NCI-H69 (cell line): ENCODE measurements at regions not wholly inside any gene's neighbourhood (a gene's known extent, or its start where the extent isn't known, plus 50 kb on each side); places are given as distances from the start of the nearest gene placed in this dataset.
"Not testable (repeated sequence)": the region's sequence is repeated elsewhere in the genome, so short reads cannot be mapped to it uniquely, and the experiment has no call there.

Experiments
- DNase-seq: peaks from one replicate; lab custom pipeline; 2025; lab: John Stamatoyannopoulos, UW

DNA sequence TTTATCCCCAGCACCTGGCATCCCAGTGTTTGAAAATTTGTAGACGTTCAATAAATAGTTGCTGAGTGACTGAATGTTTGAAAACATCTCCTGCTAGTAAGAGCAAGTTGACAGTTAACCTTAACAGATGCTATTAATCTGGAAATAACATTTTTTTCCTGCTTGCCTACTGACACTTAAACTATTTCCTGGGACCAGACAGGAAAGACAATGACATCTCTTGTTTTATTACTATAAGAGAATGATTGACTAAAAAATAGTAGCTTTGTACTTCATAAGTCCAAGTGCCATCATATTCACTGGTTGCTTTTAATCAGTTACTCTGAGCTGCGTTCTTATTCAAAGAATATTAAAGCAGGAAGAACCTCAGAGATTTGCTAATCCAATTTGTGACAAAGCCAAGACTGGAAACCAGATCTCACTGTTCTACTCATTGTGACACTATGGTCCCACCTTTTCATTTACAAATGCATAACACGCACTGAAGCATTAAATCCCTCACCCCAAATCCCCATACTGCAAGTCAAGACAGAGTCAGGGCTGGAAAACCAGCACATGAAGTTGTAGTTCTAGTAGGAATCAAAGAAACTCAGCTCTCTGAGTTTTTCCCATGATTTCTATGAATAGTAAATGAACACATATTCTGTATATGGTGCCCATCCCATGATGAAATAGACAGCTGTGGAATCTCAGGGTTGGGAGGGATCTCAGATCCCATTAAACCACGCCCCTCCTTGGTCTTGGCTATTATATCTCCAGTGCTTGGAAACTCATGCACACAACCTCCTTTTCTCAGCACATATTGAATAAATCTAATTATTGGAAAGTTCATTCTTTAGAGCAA lies 212.7 kb upstream of the P2RY1 start:
- no peak for DNase-seq

DNA sequence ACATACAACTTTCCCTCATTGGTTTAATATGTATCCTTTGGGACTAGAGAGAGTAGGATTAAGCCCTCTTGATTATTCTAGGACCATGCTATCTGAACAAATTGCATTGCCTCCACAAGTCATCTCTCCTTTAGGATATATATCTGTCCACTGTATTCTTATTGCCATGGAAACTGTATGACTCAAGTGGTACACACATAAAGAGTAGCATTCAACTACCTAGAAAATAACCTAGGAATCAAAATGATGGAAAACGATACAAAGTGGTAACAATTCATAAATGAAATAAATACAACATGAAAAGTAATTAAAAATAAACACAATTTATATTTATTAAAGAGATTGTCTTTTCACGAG lies 212.1 kb upstream of the P2RY1 start:
- DNase-seq: no peak

DNA sequence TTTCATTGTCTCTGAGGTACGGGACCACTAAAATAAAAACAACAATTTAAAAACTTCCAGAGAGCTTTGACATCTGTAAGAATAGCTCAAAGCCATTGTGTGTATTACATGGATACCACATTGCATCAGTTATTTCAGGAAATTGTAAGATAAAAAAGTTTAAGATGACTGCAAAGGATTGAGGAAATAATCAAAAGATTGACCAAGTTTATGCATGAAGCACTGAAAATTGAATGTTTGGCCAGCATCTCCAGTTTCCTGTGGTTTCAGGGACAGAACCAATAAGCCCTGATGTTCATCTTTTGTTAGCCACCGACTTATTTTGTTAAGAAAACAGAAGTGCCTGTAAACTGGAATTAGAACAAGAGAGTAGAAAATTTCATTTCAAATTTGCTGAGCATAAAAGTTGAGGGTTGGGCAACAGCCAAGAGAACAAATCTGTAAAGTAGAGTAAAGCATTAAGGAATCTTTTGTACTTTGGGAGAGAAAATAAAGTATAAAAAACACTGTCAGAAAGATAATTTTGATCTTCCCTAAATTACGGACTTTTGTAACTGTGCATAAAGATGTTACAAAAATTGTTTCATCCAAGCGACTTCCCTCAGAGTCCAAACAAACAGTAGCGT lies 211.5 kb upstream of the P2RY1 start:
- DNase-seq: no peak

DNA sequence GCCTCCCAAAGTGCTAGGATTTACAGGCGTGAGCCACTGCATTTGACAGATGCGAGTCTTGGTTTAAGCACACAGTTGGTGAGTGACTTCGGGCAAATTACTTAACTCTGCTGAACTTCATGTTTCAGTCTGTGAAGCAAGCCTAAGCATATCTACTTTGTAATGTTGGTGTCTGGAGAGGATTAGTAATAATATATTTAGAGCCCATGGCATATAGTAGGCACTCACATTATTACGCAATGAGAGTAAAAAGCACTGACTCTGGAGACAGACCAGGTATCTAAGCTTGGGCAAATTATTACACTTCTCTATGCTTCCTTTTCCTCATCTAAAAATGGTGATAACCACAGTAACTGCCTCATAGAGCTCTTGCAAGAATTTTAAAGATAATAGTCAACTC lies 208.7 kb upstream of the P2RY1 start:
- DNase-seq: no peak

DNA sequence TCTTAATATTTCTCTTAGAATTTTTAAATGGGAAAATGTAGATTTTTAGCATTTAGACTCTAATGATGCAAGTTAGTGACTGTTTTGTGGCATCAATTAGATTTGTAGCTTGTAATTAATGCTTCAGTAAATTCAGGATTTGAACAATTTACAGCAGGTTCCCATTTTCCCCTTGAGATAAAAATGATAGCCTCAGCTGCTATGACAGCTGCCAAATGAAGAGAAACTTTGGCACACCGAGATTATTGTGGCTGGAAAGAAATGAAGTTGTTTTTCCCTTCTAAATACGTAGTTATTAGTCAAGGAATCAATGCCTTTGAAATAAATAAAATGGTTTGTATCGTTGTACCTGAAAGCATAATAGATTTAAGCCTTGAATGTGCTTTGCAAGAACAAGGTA lies 206.4 kb upstream of the P2RY1 start:
- no peak for DNase-seq

DNA sequence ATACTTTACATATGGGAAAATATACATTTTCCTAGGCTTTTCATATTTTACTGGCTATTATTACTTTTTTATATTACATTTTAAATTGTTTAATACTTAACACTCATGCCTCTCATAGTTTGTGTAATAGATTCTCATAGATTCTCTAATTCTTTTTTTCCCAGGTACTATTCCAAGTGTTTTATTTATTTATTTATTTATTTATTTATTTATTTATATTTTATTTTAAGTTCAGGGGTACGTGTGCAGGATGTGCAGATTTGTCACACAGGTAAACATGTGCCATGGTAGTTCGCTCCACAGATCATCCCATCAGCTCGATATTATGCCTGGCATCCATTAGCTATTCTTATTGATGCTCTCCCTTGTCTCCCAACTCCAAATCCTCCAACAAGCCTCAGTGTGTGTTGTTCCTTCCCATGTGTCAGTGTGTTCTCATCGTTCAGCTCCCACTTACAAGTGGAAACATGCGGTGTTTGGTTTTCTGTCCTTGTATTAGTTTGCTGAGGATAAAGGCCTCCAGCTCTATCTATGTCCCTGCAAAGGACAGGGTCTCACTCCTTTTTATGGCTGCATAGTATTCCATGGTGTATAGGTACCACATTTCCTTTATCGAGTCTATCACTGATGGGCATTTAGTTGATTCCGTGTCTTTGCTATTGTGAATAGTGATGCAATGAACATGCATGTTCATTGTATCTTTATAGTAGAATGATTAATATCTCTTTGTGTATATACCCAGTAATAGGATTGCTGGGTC lies 205.4 kb upstream of the P2RY1 start:
- no peak for DNase-seq

DNA sequence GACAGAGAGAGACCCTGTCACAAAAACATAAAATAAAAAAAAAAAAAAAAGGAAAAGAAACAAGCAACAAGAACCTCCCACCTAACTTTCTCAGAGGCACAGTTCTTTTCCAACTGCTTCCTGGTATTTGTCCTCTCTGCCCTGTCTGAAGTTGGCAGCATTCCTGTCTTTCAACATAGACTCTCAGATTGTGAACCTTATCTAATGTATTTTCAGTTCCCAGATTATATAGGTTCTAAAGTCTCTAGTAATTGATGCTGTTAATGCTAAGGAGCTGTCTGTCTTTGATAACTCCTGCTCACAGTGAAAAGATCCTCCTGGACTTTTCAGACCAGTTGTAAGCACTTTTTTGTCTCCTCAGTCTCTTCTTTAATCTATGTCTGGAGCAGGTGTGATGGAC lies 199.5 kb upstream of the P2RY1 start:
- no peak for DNase-seq

DNA sequence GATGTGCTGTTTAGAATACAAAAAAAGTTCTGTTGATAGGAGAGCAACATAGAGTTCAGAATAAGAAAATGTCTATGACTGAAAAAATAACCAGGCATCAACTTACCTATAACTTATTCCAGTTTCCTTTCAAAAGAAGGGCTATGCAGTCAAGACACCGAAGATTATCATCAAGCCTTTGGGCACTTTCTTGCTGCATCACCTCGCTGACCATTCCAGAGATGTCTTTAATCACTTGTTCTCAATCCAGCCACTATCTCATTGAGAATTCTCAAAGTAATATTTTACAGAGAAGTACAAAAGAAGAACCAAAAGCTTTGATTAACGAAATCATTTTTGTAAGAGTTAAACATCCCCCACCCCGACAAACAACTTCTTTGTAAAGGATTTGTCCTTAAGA lies 198.3 kb upstream of the P2RY1 start:
- no peak for DNase-seq

DNA sequence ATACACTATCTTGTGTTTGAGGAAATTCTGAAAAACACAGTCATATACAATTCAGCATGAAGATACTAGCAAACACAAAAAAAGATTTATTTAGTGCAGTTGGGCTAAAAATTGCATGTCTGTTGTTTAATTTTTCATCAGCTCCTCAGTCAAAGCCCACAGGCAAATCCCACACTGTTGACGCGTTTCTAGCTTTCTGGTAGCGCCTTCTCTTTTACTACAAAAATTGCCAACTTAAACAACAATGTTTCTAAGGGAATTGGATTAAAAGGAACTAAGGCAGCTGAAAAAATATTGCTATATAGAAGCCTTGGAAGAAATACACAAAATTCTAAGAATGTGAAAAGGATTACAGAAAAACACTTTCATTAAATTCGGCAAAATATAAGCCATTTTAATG lies 196.7 kb upstream of the P2RY1 start:
- no peak for DNase-seq

DNA sequence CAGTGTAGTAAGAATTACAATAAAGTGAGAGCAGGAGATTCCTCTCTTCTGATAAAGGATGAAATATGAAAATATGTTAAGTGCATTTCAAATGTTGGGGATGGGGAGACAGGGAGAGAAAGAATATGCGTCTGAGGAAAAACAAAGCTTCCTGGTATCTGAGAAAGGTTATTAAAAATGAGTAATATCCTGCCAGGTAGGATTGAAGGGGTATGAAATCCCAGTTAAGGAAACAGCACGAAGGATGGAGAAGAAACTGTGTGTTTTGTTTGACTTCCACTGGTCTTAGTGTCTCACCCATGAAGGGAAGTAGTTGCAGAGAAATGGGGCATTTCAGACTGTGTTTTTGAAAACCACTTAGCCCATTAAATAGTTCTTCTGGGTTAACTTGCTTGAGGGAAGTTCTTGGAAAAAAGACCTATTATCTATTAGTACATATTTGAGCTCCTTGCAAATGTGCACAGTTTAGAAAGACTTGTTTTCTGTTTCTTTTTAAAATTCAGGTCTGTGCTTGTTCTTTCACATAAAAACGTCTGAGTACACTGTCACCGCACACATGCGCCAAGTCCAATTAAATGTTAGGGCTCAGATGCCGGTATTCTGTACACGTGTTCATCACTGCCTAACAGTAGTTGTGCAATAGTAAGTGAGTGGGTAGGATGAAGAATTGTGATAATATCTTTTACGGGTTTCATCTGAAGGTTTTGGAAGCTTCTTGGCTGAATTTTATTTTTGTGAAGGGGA lies 196.1 kb upstream of the P2RY1 start:
- no peak for DNase-seq

DNA sequence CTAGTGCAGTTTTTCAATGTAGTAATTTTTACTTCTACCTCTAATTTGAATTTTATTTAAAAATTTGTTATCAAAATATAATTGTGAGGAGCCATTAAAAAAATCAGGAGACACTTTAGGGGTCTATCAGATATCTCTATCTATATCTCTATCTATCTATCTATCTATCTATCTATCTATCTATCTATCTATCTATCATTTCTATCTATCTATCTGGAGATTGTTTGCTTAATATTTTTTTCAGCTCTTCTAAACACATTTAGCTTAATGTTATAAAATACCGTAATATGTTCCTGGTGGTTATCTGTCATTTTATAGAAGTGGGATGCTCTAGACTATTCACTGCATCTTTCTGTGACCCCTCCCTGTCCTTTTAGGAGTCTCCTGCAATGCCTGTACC lies 193.7 kb upstream of the P2RY1 start:
- DNase-seq: no peak

DNA sequence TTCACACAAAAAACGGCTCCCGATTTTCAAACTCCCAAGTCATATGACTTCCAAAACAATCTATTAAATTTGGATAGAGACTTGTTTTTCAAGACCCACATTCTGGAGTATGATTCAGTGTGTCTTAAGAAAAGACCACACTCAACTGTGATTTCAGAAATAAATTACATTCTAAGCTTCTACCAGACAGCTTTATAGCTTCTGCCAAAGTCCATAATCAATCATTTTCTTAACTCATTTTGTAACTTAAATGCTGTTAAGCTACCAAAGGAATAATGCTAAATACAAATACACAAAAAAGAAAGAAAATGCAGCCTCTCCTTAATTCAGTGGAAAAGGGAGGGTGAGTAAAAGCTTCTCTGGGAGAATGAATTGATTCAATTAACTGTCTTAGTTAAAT lies 192.3 kb upstream of the P2RY1 start:
- no peak for DNase-seq

DNA sequence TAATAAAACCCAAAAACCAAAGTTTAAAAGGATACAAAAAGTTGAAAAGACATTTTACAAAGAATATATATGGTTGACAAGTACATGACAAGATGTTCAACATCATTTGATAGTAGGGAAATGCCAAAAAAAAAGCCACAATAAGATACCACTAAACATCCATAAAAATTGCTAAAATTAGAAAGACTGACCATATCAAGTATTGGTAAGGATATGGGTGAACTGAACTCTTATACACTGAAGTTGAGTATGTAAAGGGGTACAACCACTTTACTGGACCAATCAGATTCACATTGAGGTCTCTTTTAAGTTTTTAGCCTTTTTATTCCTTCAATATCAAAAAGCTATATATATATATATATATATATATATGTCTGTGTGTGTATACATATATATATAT lies 190.5 kb upstream of the P2RY1 start:
- DNase-seq: no peak

DNA sequence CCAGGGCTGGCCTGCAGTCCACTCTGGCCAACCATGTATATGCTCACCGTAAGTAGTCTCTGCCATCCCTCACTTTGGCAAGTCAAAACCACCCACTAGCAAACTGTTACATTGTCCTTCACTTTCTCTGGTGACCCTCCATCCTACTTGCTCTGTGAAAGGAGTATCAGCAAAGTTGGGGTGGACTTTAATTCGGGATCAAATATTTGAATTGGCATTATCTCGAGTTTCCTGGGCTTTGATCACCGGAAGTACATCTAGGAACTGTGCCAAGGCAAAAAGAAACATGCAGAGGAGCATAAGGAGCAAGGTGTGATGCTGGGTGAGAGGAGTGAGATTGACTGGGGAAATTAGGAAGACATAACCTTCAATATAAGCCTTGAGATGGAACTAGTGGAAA lies 188.9 kb upstream of the P2RY1 start:
- DNase-seq: peak; percentile 1

DNA sequence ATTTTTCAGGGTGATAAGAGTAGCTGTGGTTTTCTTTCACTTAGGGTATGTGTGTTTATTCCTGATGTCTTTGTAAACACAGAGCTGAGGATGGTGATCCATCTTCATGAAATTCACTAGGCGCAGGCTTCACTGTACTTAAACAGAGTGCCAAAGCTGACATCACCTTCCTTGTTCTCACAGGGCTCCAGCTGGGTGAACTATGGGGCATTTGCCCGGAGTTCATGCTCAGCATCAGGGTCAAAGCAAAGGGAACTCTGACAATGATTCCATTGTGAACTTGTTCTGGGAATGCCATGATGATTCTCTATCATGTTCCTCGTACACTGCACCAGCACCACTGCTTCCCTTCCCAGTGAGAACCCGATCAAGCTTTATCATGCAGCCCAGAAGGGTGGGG lies 184.8 kb upstream of the P2RY1 start:
- no peak for DNase-seq

DNA sequence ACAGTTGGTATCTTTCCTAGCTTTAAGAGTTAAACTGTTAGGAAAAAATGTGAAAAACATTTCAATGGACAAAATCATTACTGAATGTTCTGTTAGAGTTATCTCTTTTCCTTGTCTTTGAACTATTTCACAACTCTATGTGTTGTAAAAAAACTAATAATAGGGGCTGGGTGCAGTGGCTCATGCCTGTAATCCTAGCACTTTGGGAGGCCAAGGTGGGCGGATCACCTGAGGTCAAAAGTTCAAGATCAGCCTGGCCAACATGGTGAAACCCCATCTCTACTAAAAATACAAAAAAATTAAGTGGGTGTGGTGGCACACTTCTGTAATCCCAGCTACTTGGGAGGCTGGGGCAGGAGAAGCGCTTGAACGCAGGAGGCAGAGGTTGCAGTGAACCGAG lies 184.0 kb upstream of the P2RY1 start:
- not testable (repeated sequence) for DNase-seq

DNA sequence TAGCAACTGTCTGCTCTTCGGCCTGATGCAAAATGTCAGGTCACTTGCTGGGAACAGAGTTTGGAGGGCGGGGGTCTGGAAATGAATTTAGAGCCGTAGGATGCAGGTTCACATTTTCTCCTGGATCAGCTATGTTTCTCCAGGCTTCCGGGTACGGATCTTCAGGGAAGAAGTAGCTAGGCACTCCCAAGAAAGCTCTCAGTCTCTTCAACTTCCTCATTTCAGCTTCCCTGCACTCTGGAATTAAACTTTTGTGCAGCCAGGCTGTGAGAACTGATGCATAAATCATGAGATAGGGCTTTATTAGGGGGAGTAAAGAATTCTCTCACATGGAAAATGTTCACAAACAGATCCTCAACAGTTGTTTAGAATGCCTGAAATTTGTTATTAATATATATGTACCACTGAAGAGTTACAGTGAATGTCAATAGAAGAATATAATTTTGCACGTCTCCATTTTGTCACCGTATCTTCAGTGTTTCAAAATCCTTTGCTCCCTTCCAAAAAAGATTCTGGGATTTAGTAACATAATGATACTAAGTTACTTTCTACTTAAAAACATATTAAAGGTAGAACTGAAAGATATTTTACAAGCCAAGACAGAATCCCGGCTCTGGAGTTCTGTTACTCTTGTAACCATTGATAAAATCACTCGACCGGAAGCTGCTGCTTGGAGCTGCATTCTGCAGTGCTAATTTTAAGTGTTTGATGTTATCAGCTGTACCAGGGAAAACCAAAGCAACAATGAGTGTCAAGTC lies 178.5 kb upstream of the P2RY1 start:
- DNase-seq: no peak

DNA sequence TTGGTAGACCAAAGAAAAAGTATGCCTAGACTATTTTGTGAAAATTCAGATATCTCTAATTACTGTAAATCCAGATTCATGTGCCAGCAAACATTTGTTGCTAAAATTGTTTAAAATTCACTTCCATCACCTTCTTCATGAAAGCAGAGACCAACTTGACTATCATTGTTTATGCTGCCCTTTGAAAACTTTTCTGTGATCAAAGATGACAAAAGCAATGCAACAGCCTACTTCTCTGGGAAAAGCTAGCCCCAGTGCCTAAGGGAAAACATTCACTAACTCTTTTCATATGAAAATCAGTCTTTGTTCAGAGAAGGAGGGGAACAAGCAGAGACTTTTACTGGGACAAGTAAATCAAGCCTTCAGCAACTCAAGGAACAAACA lies 178.0 kb upstream of the P2RY1 start:
- no peak for DNase-seq

DNA sequence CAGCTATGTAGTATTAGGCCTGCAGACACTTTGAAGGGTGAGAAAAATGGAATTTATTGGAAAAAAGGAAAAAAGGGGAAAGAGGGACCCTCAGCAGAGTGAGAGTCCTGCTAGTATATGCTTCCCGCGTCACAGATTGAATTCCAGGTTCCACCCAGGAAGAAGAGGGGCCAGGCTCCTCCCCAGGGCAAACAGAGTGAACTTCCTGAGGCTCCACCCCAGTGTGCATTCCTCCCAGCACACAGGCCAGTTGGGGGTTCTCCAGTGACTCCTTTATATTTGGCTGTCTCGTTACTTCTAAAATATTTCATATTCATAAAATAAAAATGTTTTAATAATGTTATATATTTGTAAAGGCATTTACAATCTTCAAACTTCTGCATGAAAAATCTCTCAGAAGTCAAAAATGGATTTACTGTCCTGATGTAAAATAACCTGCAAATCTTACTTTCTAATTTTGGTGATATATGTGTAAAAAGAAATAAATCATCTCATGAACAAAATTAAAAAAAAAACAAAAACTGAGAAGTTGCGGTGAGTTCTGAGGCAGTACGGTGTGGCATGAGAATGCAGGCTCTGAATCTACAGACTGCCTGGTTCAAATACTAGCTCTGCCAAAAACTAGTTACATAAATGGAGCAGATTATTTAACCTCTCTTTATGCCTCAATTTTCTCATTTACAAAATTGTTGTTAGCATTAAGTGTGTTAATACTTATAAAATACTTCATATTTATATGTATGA lies 175.8 kb upstream of the P2RY1 start:
- DNase-seq: no peak

DNA sequence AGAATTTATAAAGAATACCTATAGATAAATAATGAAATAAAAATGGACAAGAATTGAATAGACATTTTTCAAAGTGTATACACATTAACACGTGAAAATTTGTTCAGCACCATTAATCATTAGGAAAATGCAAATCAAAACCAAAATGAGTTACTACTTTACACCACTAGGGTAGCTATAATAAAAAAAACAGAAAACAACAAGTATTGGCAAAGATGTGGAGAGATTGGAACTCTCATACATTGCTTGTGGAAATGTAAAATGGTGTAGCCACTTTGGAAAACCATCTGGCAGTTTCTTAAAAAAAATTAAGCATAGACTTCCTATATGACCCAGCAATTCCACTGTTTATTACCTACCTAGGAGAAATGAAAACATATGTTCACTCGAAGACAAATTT lies 172.8 kb upstream of the P2RY1 start:
- no peak for DNase-seq

DNA sequence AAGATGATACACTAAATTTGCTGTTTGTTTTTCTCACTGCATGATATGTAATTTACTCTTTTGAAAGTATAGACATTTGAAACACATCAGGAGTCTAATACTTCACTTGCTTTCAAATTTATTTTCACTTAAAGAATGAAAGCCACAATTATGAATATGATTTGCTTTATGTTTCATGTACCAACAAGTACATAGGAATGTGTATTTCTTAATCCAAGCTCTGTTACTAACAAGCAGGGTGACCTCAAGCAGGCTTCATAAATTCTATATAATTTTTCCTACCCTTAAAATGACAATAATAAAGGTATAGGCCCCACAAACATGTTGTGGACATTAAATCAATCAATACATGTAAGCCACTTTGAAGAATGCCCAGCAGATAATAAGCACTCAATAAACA lies 170.2 kb upstream of the P2RY1 start:
- no peak for DNase-seq
